UCSD-AML1 (cell line): ENCODE measurements at regions not wholly inside any gene's neighbourhood (a gene's known extent, or its start where the extent isn't known, plus 50 kb on each side); places are given as distances from the start of the nearest gene placed in this dataset.

ENCODE experiments used
- DNase-seq: peaks from one replicate; lab custom pipeline; 2025; ENCODE audit not compliant: unreplicated experiment; lab: John Stamatoyannopoulos, UW

DNA sequence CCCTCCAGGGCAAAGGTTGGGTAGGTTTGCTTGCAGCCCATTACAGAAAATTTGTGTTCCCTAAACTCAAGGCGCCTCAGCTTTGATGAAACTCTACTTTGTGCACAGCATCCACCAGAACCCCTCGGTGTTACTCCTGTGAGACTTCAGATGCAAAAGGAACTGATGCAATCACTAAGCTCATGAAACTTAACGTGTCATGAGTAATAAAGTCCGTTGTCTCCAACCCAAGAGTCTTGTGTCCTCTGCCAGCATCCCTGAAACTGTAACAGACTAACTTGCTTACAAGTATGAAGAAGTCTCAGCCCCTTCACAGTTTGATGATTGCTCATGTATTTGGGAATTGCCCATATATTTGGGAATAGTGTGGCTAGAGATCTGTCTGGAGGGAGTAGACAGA, 74.8 kb upstream of the MARCHF10 start:
- DNase-seq = no peak

GRCh38 chr17:62882284-62882683, 74.2 kb upstream of the MARCHF10 start:
- DNase-seq = no peak

DNA sequence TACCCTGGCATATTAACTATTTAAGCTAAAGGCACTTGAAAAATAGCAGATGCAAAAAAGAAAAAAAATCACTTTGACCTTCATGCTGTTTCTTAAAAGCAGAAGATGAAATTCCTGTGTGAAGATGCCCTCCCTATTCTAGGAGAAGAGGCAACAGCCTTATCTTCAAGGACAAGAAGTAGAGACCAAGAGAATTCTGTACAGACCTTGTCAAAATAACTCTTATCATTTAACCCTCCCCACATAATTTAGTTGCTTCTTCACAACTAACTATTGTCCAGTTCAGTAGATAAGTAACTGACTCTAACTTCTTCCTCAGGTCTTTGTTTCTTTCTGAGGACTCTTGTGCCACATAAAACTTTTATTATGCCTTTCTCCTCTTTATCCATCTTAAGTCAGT, 72.0 kb upstream of the MARCHF10 start:
- no peak for DNase-seq

DNA sequence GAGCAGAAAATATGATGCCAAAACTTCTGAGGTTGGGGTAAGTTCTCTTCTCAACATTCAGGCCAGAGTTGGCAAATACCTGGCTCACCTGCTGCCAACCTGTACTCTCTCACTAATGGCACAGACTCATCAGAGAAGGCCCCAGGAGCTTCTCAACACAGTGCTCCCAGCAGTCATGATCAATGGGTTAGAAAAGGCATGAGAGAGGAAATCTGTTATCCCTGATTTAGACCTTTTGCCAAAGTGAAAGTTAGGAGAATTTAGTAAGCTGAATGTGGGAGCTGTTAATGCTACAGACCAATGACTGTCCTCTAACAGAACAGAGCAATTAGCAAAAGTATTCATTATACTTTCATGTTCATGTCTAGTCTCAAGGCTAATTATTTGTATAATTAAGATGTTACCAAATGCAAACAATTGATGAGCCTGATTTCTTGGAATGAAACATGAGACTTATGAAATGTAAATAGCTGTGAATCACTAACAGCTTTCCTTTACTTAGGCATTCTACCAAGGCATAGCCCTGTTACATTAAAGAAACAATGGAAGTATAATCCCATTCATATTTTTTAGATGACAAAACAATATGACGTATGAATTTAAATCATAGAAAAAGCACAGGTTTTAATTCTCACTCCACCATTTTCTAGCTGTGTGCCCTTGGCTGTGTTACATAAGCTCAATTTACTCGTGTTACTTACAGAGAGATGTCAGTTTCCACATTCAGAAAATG, 68.7 kb upstream of the MARCHF10 start:
- DNase-seq = no peak

GRCh38 chr17:62876063-62876462, 67.9 kb upstream of the MARCHF10 start:
- no peak for DNase-seq

DNA sequence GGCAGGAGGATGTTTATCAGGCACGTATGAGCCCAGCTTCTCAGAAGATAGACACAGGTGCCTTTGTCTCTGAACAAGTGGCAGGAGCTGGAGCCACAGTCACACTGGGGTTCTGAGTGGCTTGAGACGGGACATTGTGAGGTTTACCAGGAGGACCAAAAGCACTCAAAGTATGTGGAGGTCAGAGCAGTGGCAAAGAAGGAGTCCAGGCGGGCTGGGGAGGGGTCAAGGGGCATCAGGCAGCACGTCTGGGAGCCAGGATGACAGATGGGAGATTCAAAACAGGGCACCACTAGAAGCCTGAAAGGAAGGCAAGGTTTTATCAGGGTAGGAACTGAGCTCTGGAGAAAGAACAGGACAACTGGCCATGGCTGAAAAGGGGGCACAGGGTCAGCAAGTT, 67.2 kb upstream of the MARCHF10 start:
- DNase-seq = no peak

DNA sequence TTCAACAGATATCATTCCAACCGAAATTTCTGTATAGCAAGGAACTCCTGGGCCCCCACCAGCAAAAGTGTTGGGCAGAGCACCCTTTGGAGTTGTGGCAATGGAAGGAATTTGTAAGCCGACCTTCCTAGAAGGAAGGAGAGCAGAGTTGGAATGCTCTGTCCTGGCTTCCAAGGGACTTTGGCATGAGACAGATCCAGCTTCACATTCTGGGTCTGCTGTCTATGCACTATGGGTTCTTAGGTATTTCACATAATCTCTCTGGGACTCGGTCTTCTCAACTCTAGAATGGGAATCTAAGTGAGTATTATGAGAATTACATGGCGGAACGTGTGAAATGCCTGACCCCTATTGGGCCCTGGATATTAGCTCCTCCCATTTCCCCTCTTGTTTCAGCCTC, 63.2 kb upstream of the MARCHF10 start:
- DNase-seq = no peak

- DNase-seq = no peak
Observed at GRCh38 chr17:62870552-62870971, 62.4 kb upstream of the MARCHF10 start.

DNA sequence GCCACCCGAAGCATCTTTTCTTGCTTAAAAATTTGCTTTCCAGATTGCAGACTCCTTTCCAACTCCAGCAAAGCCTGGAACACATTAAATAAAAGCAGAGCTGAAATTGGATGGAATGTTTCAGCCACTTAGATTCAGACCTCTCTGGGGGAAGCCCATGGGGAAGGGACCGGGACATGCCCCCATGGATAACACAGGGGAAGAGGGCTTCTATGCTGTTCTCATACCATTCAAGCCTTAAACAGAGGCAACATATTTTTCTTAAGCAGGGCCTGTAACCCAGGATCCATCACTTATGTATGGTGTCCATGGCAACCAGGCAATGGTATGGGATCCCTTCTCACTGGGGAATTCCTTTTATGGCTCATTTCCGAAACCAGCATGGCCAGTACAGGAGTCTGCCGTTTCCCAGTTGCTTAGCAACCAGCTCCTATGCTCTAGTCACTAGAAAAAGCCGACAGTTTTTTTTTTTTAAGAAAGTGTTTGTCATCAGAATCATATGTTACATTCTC, 62.0 kb upstream of the MARCHF10 start:
- DNase-seq = no peak

DNA sequence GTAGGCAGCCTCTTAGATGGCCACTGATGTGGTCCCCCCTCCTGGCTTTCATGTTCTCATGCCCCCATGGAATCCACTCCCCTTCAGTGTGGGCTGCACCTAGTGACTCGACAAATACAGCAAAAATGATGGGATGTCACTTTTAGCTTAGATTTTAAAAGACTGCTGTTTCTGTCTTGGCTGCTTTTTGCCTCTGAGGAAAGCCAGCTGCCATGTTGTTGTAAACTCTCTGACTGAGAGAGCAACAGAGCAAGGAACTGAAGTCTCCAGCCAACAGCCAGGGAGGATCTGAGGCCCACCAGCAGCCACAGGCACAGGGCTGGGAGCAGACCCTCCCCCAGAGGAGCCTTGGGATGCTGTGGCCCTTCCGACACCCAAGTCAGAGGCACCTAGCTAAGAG, 60.6 kb upstream of the MARCHF10 start:
- no peak for DNase-seq

GRCh38 chr17:62868008-62868407, 59.9 kb upstream of the MARCHF10 start:
- no peak for DNase-seq

DNA sequence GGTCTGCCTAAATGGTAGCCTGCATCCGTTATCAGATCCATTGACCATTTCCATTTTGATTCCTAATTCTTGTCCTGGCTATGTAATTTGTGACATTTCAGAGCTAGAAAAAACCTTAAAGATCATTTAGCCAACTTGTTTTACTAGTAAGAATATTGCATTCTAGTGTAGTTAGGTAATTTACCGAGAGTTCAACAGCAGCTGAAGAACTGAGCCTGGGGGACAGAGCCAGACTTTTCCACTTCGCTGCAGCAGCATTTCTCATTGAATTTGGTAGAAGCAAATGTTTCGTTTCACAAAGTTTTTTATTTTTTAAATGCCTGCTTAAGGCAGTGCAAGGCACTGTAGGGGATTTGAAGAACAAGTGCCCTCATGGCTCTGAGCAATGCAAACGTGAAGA, 59.2 kb upstream of the MARCHF10 start:
- DNase-seq = no peak

- DNase-seq = no peak
Observed at GRCh38 chr17:62866471-62866870, 58.4 kb upstream of the MARCHF10 start.

- no peak for DNase-seq
Observed at GRCh38 chr17:62865586-62865985, 57.5 kb upstream of the MARCHF10 start.

DNA sequence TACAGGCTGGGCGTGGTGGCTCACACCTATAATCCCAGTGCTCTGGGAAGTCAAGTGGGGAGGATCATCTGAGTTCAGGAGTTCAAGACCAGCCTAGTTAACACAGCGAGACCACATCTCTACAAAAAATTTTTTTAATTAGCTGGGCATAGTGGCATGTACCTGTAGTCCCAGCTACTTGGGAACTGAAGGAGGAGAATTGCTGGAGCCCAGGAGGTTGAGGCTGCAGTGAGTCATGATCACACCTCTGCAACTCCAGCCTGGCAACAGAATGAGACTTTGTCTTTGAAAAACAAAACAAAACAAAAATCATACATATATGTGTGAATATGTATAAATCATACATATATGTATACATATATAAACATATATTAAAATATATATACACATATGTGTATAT, 54.1 kb upstream of the MARCHF10 start:
- no peak for DNase-seq

GRCh38 chr17:62860962-62861873, 53.1 kb upstream of the MARCHF10 start:
- DNase-seq = no peak

DNA sequence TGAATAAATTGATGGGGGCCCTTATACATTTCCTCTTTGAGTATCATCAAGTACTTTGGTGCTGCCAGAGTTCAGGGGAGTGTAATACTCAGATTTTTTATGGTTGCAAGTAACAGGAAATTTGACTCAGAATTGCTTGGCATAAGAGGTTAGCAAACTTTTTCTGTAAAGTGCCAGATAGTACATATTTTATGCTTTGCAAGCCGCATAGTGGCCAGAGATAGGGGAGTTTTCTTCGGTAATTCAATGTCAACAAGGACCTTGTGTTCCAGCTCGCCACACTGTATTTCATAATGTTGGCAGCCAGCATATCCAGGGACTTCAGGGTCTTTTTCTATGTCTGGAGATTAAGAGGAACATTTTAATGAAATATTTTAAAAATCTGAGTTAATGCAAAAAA, 51.0 kb upstream of the MARCHF10 start:
- DNase-seq = no peak
